H9 (cell line): ENCODE measurements at regions not wholly inside any gene's neighbourhood (a gene's known extent, or its start where the extent isn't known, plus 50 kb on each side); places are given as distances from the start of the nearest gene placed in this dataset.

Experiments
- DNase-seq: peaks from one replicate; pipeline ENCODE4 v3.0.0-alpha.2; 2017
- H2AFZ ChIP-seq: one replicate; pipeline ENCODE4 v1.6.1; 2013; ENCODE audit warnings: mild to moderate bottlenecking, low read length, control low read depth, moderate library complexity
- H2AK5ac ChIP-seq: 2 replicates; pipeline ENCODE4 v1.6.1; 2013; ENCODE audit warnings: low read length, control low read depth, mixed read lengths; ENCODE audit not compliant: insufficient read length
- H2BK120ac ChIP-seq: one replicate; pipeline ENCODE4 v1.6.1; 2013; ENCODE audit warnings: low read depth, mild to moderate bottlenecking, low read length, control low read depth, inconsistent platforms; ENCODE audit not compliant: poor library complexity, severe bottlenecking
- H2BK12ac ChIP-seq: 2 replicates; pipeline ENCODE4 v1.6.1; 2013; ENCODE audit warnings: low read length, control low read depth, mixed read lengths, low read depth; ENCODE audit not compliant: insufficient read length
- H2BK15ac ChIP-seq: 2 replicates; pipeline ENCODE4 v1.6.1; 2013; ENCODE audit warnings: low read depth, low read length, control low read depth
- H2BK20ac ChIP-seq: one replicate; pipeline ENCODE4 v1.6.1; 2013; ENCODE audit warnings: low read depth, mild to moderate bottlenecking, low read length, control low read depth, inconsistent platforms; ENCODE audit not compliant: poor library complexity, severe bottlenecking
- H2BK5ac ChIP-seq: 2 replicates; pipeline ENCODE4 v1.6.1; 2013; ENCODE audit warnings: low read length, control low read depth, mixed read lengths; ENCODE audit not compliant: insufficient read length
- H3K14ac ChIP-seq: 2 replicates; pipeline ENCODE4 v1.6.1; 2013; ENCODE audit warnings: low read length, control low read depth; ENCODE audit not compliant: insufficient read depth
- H3K18ac ChIP-seq: 2 replicates; pipeline ENCODE4 v1.6.1; 2013; ENCODE audit warnings: low read depth, mild to moderate bottlenecking, mixed read lengths, low read length, control low read depth; ENCODE audit not compliant: insufficient read length
- H3K23ac ChIP-seq: 2 replicates; pipeline ENCODE4 v1.6.1; 2013; ENCODE audit warnings: low read length, control low read depth, mixed read lengths, low read depth; ENCODE audit not compliant: insufficient read length
- H3K23me2 ChIP-seq: 2 replicates; pipeline ENCODE4 v1.6.1; 2013; ENCODE audit warnings: low read depth, mild to moderate bottlenecking, mixed read lengths, low read length, control low read depth; ENCODE audit not compliant: insufficient read length, poor library complexity, severe bottlenecking
- H3K27ac ChIP-seq: 2 replicates; pipeline ENCODE4 v1.5.1; 2013; ENCODE audit warnings: low read length, control low read depth, mixed read lengths, low read depth; ENCODE audit not compliant: insufficient read length
- H3K27me3 ChIP-seq: 2 replicates; pipeline ENCODE4 v1.6.1; 2013; ENCODE audit warnings: low read length, control low read depth, inconsistent platforms; ENCODE audit not compliant: insufficient read depth
- H3K4ac ChIP-seq: 2 replicates; pipeline ENCODE4 v1.6.1; 2013; ENCODE audit warnings: low read depth, mild to moderate bottlenecking, control low read depth, inconsistent platforms, low read length, moderate library complexity
- H3K4me1 ChIP-seq: 2 replicates; pipeline ENCODE4 v1.6.1; 2013; ENCODE audit warnings: low read length, control low read depth, inconsistent platforms; ENCODE audit not compliant: insufficient read depth
- H3K4me2 ChIP-seq: 2 replicates; pipeline ENCODE4 v1.6.1; 2013; ENCODE audit warnings: low read length, control low read depth, mixed read lengths; ENCODE audit not compliant: insufficient read length, insufficient read depth
- H3K56ac ChIP-seq: 2 replicates; pipeline ENCODE4 v1.6.1; 2013; ENCODE audit warnings: low read depth, mild to moderate bottlenecking, mixed read lengths, low read length, control low read depth; ENCODE audit not compliant: insufficient read length
- H3K79me1 ChIP-seq: 2 replicates; pipeline ENCODE4 v1.6.1; 2013; ENCODE audit warnings: low read depth, mild to moderate bottlenecking, moderate library complexity, low read length, control low read depth, inconsistent platforms; ENCODE audit not compliant: insufficient read depth, poor library complexity, severe bottlenecking
- H3K79me2 ChIP-seq: 2 replicates; pipeline ENCODE4 v1.6.1; 2013; ENCODE audit warnings: low read length, control low read depth, inconsistent platforms; ENCODE audit not compliant: insufficient read depth
- H3K9ac ChIP-seq: 2 replicates; pipeline ENCODE4 v1.6.1; 2013; ENCODE audit warnings: low read length, control low read depth, mixed read lengths; ENCODE audit not compliant: insufficient read length; ENCODE audit errors: extremely low read depth
- H3K9me3 ChIP-seq: one replicate; pipeline ENCODE4 v1.6.1; 2013; ENCODE audit warnings: low read depth, low read length, inconsistent platforms; ENCODE audit not compliant: control insufficient read depth
- H3T11ph ChIP-seq: one replicate; pipeline ENCODE4 v1.6.1; 2013; ENCODE audit warnings: mild to moderate bottlenecking, low read length, control low read depth, inconsistent platforms
- H4K20me1 ChIP-seq: one replicate; pipeline ENCODE4 v1.6.1; 2013; ENCODE audit not compliant: control insufficient read depth, insufficient read length, insufficient read depth
- H4K5ac ChIP-seq: 2 replicates; pipeline ENCODE4 v1.6.1; 2013; ENCODE audit warnings: low read depth, mild to moderate bottlenecking, mixed read lengths, low read length, control low read depth; ENCODE audit not compliant: insufficient read length
- H4K8ac ChIP-seq: replicated peaks from 2 replicates; pipeline ENCODE4 v1.6.1; 2013; ENCODE audit warnings: low read length, control low read depth, mixed read lengths, low read depth; ENCODE audit not compliant: insufficient read length
- H4K91ac ChIP-seq: 2 replicates; pipeline ENCODE4 v1.6.1; 2013; ENCODE audit warnings: low read depth, mild to moderate bottlenecking, moderate library complexity, mixed read lengths, low read length, control low read depth; ENCODE audit not compliant: insufficient read length
- H3K27ac Mint-ChIP-seq, 3 experiments: 2 replicates in 2 of 3; 3 replicates in 1 of 3; pipeline ENCODE4 v1.8.0; 2020 to 2021; ENCODE audit warnings: mixed read lengths in 3 of 3, mild to moderate bottlenecking in 1 of 3, moderate library complexity in 1 of 3
- H3K27me3 Mint-ChIP-seq: 2 replicates; pipeline ENCODE4 v1.8.0; 2021; ENCODE audit warnings: low read depth, mild to moderate bottlenecking, moderate library complexity, mixed read lengths
- H3K36me3 Mint-ChIP-seq, 3 experiments: 2 replicates in 2 of 3; 3 replicates in 1 of 3; pipeline ENCODE4 v1.8.0; 2020 to 2021; ENCODE audit warnings: low read depth in 3 of 3, mixed read lengths in 3 of 3; ENCODE audit not compliant: insufficient read depth in 1 of 3
- H3K4me1 Mint-ChIP-seq, 2 experiments: 2 replicates each; pipeline ENCODE4 v1.8.0; 2020; ENCODE audit warnings: mixed read lengths in 2 of 2
- H3K4me3 Mint-ChIP-seq, 2 experiments: 2 replicates in 1 of 2; 3 replicates in 1 of 2; pipeline ENCODE4 v1.8.0; 2020 to 2021; ENCODE audit warnings: mild to moderate bottlenecking in 2 of 2, mixed read lengths in 2 of 2, moderate library complexity in 1 of 2
- H3K9me3 Mint-ChIP-seq, 2 experiments: 2 replicates in 1 of 2; 3 replicates in 1 of 2; pipeline ENCODE4 v1.8.0; 2020; ENCODE audit warnings: mild to moderate bottlenecking in 2 of 2, mixed read lengths in 2 of 2, moderate library complexity in 1 of 2
- CTCF ChIP-seq: fragments of 200-600 bp; sonication (generic); conservative IDR thresholded peaks from 3 replicates; pipeline ENCODE4 v1.8.0; 2021; ENCODE audit warnings: antibody characterized with exemption, mild to moderate bottlenecking
- WGBS: extraction: QIAGEN DNeasy Blood & Tissue Kit; methylation state at CpG from one replicate; pipeline ENCODE4 v1.1.7; 2013; ENCODE audit warnings: missing lambda C conversion rate, low lambda C conversion rate, mixed read lengths; ENCODE audit not compliant: insufficient read length; ENCODE audit errors: extremely low coverage; 5-methylcytosine and 5-hydroxymethylcytosine counted together

GRCh38 chr20:37636212-37636975, 57.4 kb upstream of the CTNNBL1 start:
- no peak overlapping the region for H3K27ac Mint-ChIP-seq

More at GRCh38 chr20:37636212-37636975, 57.4 kb upstream of the CTNNBL1 start:
- TF ChIP-seq CTCF, result no peak
- no peak overlapping the region for H3K9ac ChIP-seq
- no peak overlapping the region for H3K14ac ChIP-seq
- no peaks in the 10 kb centered on the region for H3K79me1 ChIP-seq
- no peak overlapping the region for H2AK5ac ChIP-seq
- H2BK12ac ChIP-seq, result no peak overlapping the region
- H3K56ac ChIP-seq, result no peak overlapping the region
- no peak overlapping the region for H4K91ac ChIP-seq
- no peak overlapping the region for H3K23ac ChIP-seq
- H3K4me3 Mint-ChIP-seq, result no peak overlapping the region
- H3K4me2 ChIP-seq, result no peak overlapping the region
- no peaks in the 10 kb centered on the region for H3K36me3 Mint-ChIP-seq
- H3K4me1 Mint-ChIP-seq, result no peaks in the 10 kb centered on the region
- no peak overlapping the region for H3K18ac ChIP-seq
- no peaks in the 10 kb centered on the region; the same call in 1 of the 2 replicates for H3K27me3 ChIP-seq
- no peak overlapping the region for H2BK15ac ChIP-seq
- H3K9me3 ChIP-seq, result no peaks in the 10 kb centered on the region
- no peaks in the 10 kb centered on the region for H3K4me1 ChIP-seq
- peaks cover 0 to 2% of the 10 kb centered on the region in 2 experiments; a peak in 2 of 5 replicates for H3K9me3 Mint-ChIP-seq
- H2BK120ac ChIP-seq, result no peak overlapping the region
- no peak overlapping the region for H2BK20ac ChIP-seq
- H4K20me1 ChIP-seq, result no peaks in the 10 kb centered on the region
- H3K23me2 ChIP-seq, result no peaks in the 10 kb centered on the region
- no peak overlapping the region for H2BK5ac ChIP-seq
- no peak overlapping the region for H2AFZ ChIP-seq
- WGBS, result no CpG with 5 or more reads among the region's 14 CpGs
- H3T11ph ChIP-seq, result no peak overlapping the region
- H4K5ac ChIP-seq, result no peak overlapping the region
- no peak overlapping the region for H4K8ac ChIP-seq
- no peak overlapping the region for H3K27ac ChIP-seq
- no peaks in the 10 kb centered on the region for H3K79me2 ChIP-seq
- H3K27me3 Mint-ChIP-seq, result peaks cover 36% of the 10 kb centered on the region
- H3K4ac ChIP-seq, result no peak overlapping the region
- DNase-seq, result no peak
